Keratinocyte (primary cell): ENCODE measurements at regions not wholly inside any gene's neighbourhood (a gene's known extent, or its start where the extent isn't known, plus 50 kb on each side); places are given as distances from the start of the nearest gene placed in this dataset.

ENCODE experiments used
- DNase-seq: peaks from one replicate; pipeline ENCODE4 v3.0.0-alpha.2; 2011; ENCODE audit warnings: low read depth, missing footprints, low spot score
- FAIRE-seq: peaks from 2 replicates; lab custom pipeline; 2011; peaks lifted over from hg19 to GRCh38; lab: Jason Lieb, UNC
- H2AFZ ChIP-seq: 2 replicates; pipeline ENCODE4 v1.6.0; 2012; ENCODE audit warnings: low read length, control low read depth, inconsistent platforms; ENCODE audit not compliant: control insufficient read depth
- H3K27ac ChIP-seq: 2 replicates; pipeline ENCODE4 v1.5.1; 2011; ENCODE audit warnings: low read length; ENCODE audit not compliant: control insufficient read depth, insufficient read depth
- H3K27me3 ChIP-seq: 3 replicates; pipeline ENCODE4 v1.6.0; 2011; ENCODE audit warnings: low read length; ENCODE audit not compliant: control insufficient read depth, insufficient read depth; ENCODE audit errors: extremely low read depth
- H3K36me3 ChIP-seq, 2 experiments: 2 replicates in 1 of 2; 3 replicates in 1 of 2; pipeline ENCODE4 v1.5.1; 2011; ENCODE audit warnings: low read length in 2 of 2, mild to moderate bottlenecking in 1 of 2; ENCODE audit not compliant: control insufficient read depth in 2 of 2, insufficient read depth in 2 of 2; ENCODE audit errors: extremely low read depth in 1 of 2
- H3K4me1 ChIP-seq: 3 replicates; pipeline ENCODE4 v1.5.1; 2011; ENCODE audit warnings: low read length; ENCODE audit not compliant: control insufficient read depth, insufficient read depth; ENCODE audit errors: extremely low read depth
- H3K4me2 ChIP-seq: 3 replicates; pipeline ENCODE4 v1.6.0; 2011; ENCODE audit warnings: low read depth, low read length; ENCODE audit not compliant: control insufficient read depth, insufficient read depth; ENCODE audit errors: extremely low read depth
- H3K4me3 ChIP-seq, 3 experiments: fragments of 200-600 bp in 1 of 3; sonication (generic) in 1 of 3; 2 replicates in 2 of 3; 3 replicates in 1 of 3; pipeline ENCODE4 v1.5.1; 2011 to 2016; ENCODE audit warnings: low read length in 3 of 3, mild to moderate bottlenecking in 3 of 3, control low read depth in 2 of 3, inconsistent platforms in 1 of 3, low read depth in 1 of 3, mixed read lengths in 1 of 3, mixed run types in 1 of 3, moderate library complexity in 1 of 3; ENCODE audit not compliant: control insufficient read depth in 2 of 3, insufficient read depth in 2 of 3; ENCODE audit errors: extremely low read depth in 1 of 3
- H3K79me2 ChIP-seq: 2 replicates; pipeline ENCODE4 v1.6.0; 2012; ENCODE audit warnings: low read length; ENCODE audit not compliant: control insufficient read depth, insufficient read depth
- H3K9ac ChIP-seq: 3 replicates; pipeline ENCODE4 v1.6.0; 2011; ENCODE audit warnings: low read length; ENCODE audit not compliant: control insufficient read depth, insufficient read depth; ENCODE audit errors: extremely low read depth
- H3K9me1 ChIP-seq: 3 replicates; pipeline ENCODE4 v1.6.0; 2011; ENCODE audit warnings: low read length; ENCODE audit not compliant: control insufficient read depth, insufficient read depth; ENCODE audit errors: extremely low read depth
- H3K9me3 ChIP-seq: 2 replicates; pipeline ENCODE4 v1.5.1; 2012; ENCODE audit warnings: low read depth, low read length; ENCODE audit not compliant: control insufficient read depth
- H4K20me1 ChIP-seq: 3 replicates; pipeline ENCODE4 v1.6.0; 2011; ENCODE audit warnings: low read length; ENCODE audit not compliant: control insufficient read depth, insufficient read depth; ENCODE audit errors: extremely low read depth
- EZH2 ChIP-seq: IDR thresholded peaks from one replicate; pipeline ENCODE4 v1.6.1; 2012; ENCODE audit warnings: inconsistent platforms, mild to moderate bottlenecking, low read length, moderate library complexity
- dilution Hi-C: fragments of 300-500 bp; cut with MboI; formaldehyde crosslinking; loops from one replicate; pipeline ENCODE4 v1.7.0; 2020; ENCODE audit warnings: low sequenced_read_pairs; ENCODE audit not compliant: extremely low pct_ligation_motif_present
- TF ChIP-seq, protein P1 (sequence below), 3 experiments: IDR thresholded peaks in 1 of 3; conservative IDR thresholded peaks in 1 of 3; optimal IDR thresholded peaks in 1 of 3; 2 replicates in 2 of 3; 3 replicates in 1 of 3; pipeline versions ENCODE3 to v1.5.1; 2011; ENCODE audit warnings: low read length in 3 of 3, mild to moderate bottlenecking in 3 of 3, moderate library complexity in 2 of 3, control low read depth in 1 of 3, inconsistent platforms in 1 of 3; ENCODE audit not compliant: insufficient read depth in 2 of 3; ENCODE audit errors: extremely low read depth in 1 of 3

- Histone ChIP-seq H2AFZ (no peak overlapping the region), H3K4me2 (no peak overlapping the region), H3K27me3 (no peaks in the 10 kb centered on the region), H3K9me3 (no peaks in the 10 kb centered on the region), H3K9ac (no peak overlapping the region), H3K36me3 (no peaks in the 10 kb centered on the region), H3K9me1 (no peaks in the 10 kb centered on the region), H3K4me1 (no peaks in the 10 kb centered on the region), H3K4me3 (no peak overlapping the region), H3K27ac (no peak overlapping the region), H3K79me2 (no peaks in the 10 kb centered on the region), H4K20me1 (no peaks in the 10 kb centered on the region)
- no peak for FAIRE-seq
- no peak for DNase-seq
- dilution Hi-C loops, result no loop called here
- TF ChIP-seq EZH2, result no peak
- TF ChIP-seq, protein P1, sequence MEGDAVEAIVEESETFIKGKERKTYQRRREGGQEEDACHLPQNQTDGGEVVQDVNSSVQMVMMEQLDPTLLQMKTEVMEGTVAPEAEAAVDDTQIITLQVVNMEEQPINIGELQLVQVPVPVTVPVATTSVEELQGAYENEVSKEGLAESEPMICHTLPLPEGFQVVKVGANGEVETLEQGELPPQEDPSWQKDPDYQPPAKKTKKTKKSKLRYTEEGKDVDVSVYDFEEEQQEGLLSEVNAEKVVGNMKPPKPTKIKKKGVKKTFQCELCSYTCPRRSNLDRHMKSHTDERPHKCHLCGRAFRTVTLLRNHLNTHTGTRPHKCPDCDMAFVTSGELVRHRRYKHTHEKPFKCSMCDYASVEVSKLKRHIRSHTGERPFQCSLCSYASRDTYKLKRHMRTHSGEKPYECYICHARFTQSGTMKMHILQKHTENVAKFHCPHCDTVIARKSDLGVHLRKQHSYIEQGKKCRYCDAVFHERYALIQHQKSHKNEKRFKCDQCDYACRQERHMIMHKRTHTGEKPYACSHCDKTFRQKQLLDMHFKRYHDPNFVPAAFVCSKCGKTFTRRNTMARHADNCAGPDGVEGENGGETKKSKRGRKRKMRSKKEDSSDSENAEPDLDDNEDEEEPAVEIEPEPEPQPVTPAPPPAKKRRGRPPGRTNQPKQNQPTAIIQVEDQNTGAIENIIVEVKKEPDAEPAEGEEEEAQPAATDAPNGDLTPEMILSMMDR (optimal IDR thresholded peaks at IDR 0.05 in 1 of 3, IDR thresholded peaks at IDR 0.05 in 1 of 3, conservative IDR thresholded peaks at IDR 0.05 in 1 of 3; ENCODE audit: extremely low read depth in 1 of 3, insufficient read depth in 2 of 3, low read length in 3 of 3), result no peak
These were observed 218.3 kb downstream of the TTC6 start for GRCh38 chr14:37813732-37814131.

GRCh38 chr14:37816135-37816534, 220.7 kb downstream of the TTC6 start:
- Histone ChIP-seq H3K27me3 (no peaks in the 10 kb centered on the region), H3K9me1 (no peaks in the 10 kb centered on the region), H3K4me2 (no peak overlapping the region), H3K27ac (no peak overlapping the region), H2AFZ (no peak overlapping the region), H4K20me1 (no peaks in the 10 kb centered on the region), H3K4me1 (no peaks in the 10 kb centered on the region), H3K79me2 (no peaks in the 10 kb centered on the region), H3K9ac (no peak overlapping the region), H3K36me3 (no peaks in the 10 kb centered on the region), H3K9me3 (no peaks in the 10 kb centered on the region), H3K4me3 (no peak overlapping the region)
- FAIRE-seq, result no peak
- TF ChIP-seq, protein P1 (optimal IDR thresholded peaks at IDR 0.05 in 1 of 3, IDR thresholded peaks at IDR 0.05 in 1 of 3, conservative IDR thresholded peaks at IDR 0.05 in 1 of 3; ENCODE audit: extremely low read depth in 1 of 3, insufficient read depth in 2 of 3, low read length in 3 of 3), result no peak
- TF ChIP-seq EZH2, result no peak
- dilution Hi-C loops, result no loop called here
- DNase-seq, result no peak
